Breast epithelium (tissue), 3 donors: ENCODE measurements at regions not wholly inside any gene's neighbourhood (a gene's known extent, or its start where the extent isn't known, plus 50 kb on each side); places are given as distances from the start of the nearest gene placed in this dataset.

ENCODE experiments used
- CTCF ChIP-seq, 3 donors: fragments of 450-650 bp; IDR thresholded peaks; one replicate each; pipeline ENCODE4 v1.5.1; 2016 to 2017; ENCODE audit warnings: antibody characterized with exemption in 3 of 3, mild to moderate bottlenecking in 3 of 3, moderate library complexity in 3 of 3
- POLR2A ChIP-seq: fragments of 450-650 bp; IDR thresholded peaks from one replicate; pipeline ENCODE4 v1.6.1; 2016; ENCODE audit warnings: antibody characterized with exemption, mild to moderate bottlenecking, moderate library complexity
- POLR2AphosphoS5 ChIP-seq, 3 donors: sonication (generic); formaldehyde crosslinking; IDR thresholded peaks; one replicate each; pipeline ENCODE4 v1.6.1; 2017; ENCODE audit warnings: antibody characterized with exemption in 3 of 3

- TF ChIP-seq POLR2AphosphoS5 (IDR thresholded peaks at IDR 0.05) (no peak), POLR2A (no peak), CTCF (IDR thresholded peaks at IDR 0.05) (no peak)
Observed at GRCh38 chr18:46397174-46397573, 259.8 kb downstream of the LOXHD1 start.
